GM12872 (cell line): ENCODE measurements at regions not wholly inside any gene's neighbourhood (a gene's known extent, or its start where the extent isn't known, plus 50 kb on each side); places are given as distances from the start of the nearest gene placed in this dataset.

Source experiments
- TF ChIP-seq, protein P1 (sequence below): IDR thresholded peaks from 3 replicates; pipeline ENCODE4 v1.5.1; 2011; ENCODE audit warnings: low read depth, mild to moderate bottlenecking, low read length, moderate library complexity; ENCODE audit not compliant: insufficient read depth

DNA sequence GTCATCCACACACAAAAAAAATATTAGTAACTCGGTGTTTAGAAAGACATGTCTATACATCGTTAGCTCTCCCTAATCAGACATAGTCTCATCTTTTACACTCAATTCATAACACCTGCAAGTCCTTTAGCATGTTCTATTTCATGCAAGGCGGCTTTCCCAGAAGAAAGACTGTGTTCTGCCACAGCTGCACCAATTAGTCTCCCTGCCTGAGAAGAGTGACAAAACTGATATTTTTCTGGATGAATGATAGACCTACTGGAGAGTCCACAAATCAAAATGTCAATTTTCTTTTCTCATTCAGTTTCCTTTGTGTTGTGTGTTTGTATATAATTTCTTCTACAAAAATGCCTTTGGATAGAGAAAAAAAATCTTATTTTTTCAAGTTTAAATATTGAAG, 435.8 kb upstream of the EPHA3 start:
- TF ChIP-seq, protein P1, sequence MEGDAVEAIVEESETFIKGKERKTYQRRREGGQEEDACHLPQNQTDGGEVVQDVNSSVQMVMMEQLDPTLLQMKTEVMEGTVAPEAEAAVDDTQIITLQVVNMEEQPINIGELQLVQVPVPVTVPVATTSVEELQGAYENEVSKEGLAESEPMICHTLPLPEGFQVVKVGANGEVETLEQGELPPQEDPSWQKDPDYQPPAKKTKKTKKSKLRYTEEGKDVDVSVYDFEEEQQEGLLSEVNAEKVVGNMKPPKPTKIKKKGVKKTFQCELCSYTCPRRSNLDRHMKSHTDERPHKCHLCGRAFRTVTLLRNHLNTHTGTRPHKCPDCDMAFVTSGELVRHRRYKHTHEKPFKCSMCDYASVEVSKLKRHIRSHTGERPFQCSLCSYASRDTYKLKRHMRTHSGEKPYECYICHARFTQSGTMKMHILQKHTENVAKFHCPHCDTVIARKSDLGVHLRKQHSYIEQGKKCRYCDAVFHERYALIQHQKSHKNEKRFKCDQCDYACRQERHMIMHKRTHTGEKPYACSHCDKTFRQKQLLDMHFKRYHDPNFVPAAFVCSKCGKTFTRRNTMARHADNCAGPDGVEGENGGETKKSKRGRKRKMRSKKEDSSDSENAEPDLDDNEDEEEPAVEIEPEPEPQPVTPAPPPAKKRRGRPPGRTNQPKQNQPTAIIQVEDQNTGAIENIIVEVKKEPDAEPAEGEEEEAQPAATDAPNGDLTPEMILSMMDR: no peak

DNA sequence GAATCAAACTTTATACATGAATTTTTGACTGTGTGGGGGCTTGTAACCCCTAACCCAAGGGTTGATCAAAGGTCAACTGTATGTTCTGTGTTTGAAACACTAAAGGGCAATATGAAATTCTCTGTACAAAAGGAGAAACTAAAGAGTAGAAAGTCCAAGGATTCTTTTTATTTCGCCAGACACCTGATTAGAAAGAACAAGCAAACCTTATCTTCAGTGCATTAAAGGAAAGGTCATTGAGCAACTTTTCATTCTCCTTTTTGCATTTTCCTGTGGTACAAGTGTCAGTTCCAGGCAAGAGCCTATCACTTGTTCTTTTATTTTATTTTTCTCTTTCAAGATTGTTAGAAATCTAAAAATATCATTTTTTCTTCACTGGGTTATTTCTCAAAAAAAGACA, 430.1 kb upstream of the EPHA3 start:
- TF ChIP-seq, protein P1: no peak

DNA sequence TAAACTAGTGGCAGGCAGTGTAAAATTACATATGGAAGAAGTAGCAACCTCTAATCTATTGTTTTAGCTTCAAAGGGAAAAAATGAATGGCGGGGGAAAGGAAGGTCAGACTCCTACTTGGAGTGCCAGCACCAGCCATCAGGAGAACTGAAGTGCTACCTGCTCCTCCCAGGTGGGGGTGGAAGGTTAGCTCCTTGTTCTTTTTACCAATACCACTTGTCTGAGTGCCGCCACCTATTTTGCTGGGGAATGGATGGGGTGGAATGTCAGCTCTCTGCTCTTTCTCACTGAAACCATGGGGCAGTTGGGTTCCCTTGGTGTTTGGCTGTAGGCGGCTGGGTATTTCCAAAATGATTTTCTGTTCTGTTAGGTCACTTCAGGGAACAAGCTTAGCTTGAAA, 428.7 kb upstream of the EPHA3 start:
- TF ChIP-seq, protein P1: no peak

DNA sequence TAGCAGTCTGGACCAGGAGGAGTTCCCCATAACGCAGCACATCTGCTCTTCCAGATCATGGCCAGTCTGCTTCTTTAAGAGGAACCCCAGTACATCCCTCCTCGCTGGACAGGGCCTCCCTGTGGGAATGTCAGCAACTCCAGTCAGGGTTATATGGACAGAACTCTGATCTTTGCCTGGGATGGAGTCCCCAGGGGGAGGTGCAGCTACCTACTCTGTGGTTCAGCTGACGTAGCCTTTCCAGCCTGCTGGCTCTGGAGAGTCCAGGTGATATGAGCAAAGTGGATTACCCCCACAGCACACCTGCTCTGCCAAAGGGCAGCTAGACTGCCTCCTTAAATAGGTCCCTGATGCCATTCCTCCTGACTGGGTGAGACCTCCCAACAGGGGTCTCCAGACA, 417.1 kb upstream of the EPHA3 start:
- TF ChIP-seq, protein P1: no peak

DNA sequence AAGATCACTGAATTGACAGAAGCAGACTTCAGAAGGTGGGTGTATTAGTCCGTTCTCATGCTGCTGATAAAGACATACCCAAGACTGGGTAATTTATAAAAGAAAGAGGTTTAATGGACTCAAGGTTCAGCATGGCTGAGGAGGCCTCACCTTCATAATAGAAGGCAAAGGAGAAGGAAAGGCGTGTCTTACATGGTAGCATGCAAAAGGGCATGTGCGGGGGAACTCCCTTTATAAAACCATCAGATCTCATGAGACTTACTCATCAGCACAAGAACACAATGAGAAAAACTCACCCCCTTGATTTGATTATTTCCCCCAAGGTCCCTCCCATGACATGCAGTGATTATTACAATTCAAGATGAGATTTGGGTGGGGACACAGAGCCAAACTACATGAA, 416.3 kb upstream of the EPHA3 start:
- TF ChIP-seq, protein P1: no peak

DNA sequence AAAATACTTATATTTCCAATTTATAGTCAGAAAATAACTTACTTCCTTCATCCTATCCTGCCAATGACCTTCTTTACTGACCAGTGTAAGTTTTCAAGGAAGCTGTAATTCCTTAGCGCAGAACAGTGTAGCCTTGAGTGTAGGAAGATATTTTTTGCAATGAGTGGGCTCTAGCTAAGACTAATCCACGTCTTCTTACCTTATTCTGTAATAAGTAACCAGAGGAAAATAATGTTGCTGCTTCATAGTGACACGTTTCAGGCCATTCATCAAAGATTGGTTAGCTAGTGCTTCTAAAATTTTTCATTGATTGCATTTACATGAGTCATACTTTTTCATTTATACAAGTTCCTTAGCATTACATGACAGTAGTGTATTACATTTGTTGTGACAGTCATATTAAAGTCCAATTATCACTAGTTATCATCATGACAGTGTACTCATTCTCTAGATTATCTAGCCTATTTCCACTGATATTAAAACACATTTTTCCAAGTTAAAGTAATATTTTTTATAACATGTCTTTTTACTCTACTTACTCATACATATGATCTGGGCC, 403.8 kb upstream of the EPHA3 start:
- TF ChIP-seq, protein P1: no peak

DNA sequence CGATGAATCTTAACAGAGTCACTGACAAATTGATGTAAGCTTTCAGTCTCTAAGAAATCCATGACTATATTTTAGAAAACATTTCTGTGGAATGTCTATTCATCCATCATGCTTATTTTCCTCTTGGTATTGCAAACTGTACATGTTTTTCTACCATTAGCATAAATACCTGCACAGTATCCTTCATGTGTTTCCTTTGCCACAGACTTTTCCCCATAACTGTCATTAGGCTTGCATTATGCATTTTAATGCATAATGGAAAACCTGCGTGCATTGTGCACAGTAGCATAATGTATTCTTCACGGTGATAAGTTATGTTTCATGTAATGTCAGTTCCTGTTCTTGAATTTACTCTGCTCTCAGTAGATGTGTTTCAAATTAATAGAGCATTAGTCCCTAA, 403.1 kb upstream of the EPHA3 start:
- TF ChIP-seq, protein P1: no peak
